Neural cell (in vitro differentiated cells): ENCODE measurements at regions not wholly inside any gene's neighbourhood (a gene's known extent, or its start where the extent isn't known, plus 50 kb on each side); places are given as distances from the start of the nearest gene placed in this dataset.

Experiments used
- H2AFZ ChIP-seq: fragments of 200-600, 300-800 bp; sonication (generic), shearing (Covaris generic); 2 replicates; pipeline ENCODE4 v1.6.0; 2014; ENCODE audit warnings: low read depth, mild to moderate bottlenecking, antibody characterized with exemption, low read length, moderate library complexity
- H3F3A ChIP-seq: fragments of 200-600 bp; shearing (Covaris generic); 2 replicates; pipeline ENCODE4 v1.6.1; 2016; ENCODE audit warnings: mild to moderate bottlenecking, moderate library complexity, mixed read lengths, antibody characterized with exemption, low read length; ENCODE audit not compliant: insufficient read depth, poor library complexity, severe bottlenecking
- H3K27ac ChIP-seq: fragments of 200-600, 300-800 bp; sonication (generic), shearing (Covaris generic); 2 replicates; pipeline ENCODE4 v1.5.1; 2014; ENCODE audit warnings: mild to moderate bottlenecking, low read length, moderate library complexity
- H3K27me3 ChIP-seq: fragments of 300-800, 200-600 bp; sonication (generic), shearing (Covaris generic); 2 replicates; pipeline ENCODE4 v1.6.0; 2014; ENCODE audit warnings: mild to moderate bottlenecking, low read depth, low read length, moderate library complexity; ENCODE audit not compliant: insufficient read depth
- H3K36me3 ChIP-seq: fragments of 300-800, 200-600 bp; sonication (generic), shearing (Covaris generic); 2 replicates; pipeline ENCODE4 v1.5.1; 2014; ENCODE audit warnings: mild to moderate bottlenecking, antibody characterized with exemption, low read length, moderate library complexity; ENCODE audit not compliant: insufficient read depth
- H3K4me2 ChIP-seq: fragments of 300-800, 200-600 bp; sonication (generic), shearing (Covaris generic); 2 replicates; pipeline ENCODE4 v1.6.0; 2014; ENCODE audit warnings: mild to moderate bottlenecking, low read length
- H3K4me3 ChIP-seq: fragments of 300-800, 200-600 bp; sonication (generic), shearing (Covaris generic); 2 replicates; pipeline ENCODE4 v1.5.1; 2014; ENCODE audit warnings: mild to moderate bottlenecking, low read length, moderate library complexity
- H3K79me2 ChIP-seq: fragments of 200-600 bp; shearing (Covaris generic); replicated peaks from 2 replicates; pipeline ENCODE4 v1.6.0; 2014; ENCODE audit warnings: mild to moderate bottlenecking, low read length, moderate library complexity; ENCODE audit not compliant: insufficient read depth
- H3K9ac ChIP-seq: fragments of 300-800, 200-600 bp; sonication (generic), shearing (Covaris generic); 2 replicates; pipeline ENCODE4 v1.6.1; 2016; ENCODE audit warnings: mild to moderate bottlenecking, low read length, mixed read lengths
- H3K9me2 ChIP-seq: fragments of 200-600 bp; shearing (Covaris generic); 2 replicates; pipeline ENCODE4 v1.6.1; 2016; ENCODE audit warnings: mild to moderate bottlenecking, low read length, mixed read lengths; ENCODE audit not compliant: insufficient read depth
- H3K9me3 ChIP-seq: fragments of 200-600, 300-800 bp; sonication (generic), shearing (Covaris generic); 2 replicates; pipeline ENCODE4 v1.6.1; 2016; ENCODE audit warnings: mild to moderate bottlenecking, mixed run types, low read length, moderate library complexity, mixed read lengths
- H4K20me1 ChIP-seq: fragments of 200-600 bp; shearing (Covaris generic); 2 replicates; pipeline ENCODE4 v1.6.1; 2016; ENCODE audit warnings: mild to moderate bottlenecking, mixed run types; ENCODE audit not compliant: insufficient read depth
- CTCF ChIP-seq: fragments of 450-650 bp; IDR thresholded peaks from 2 replicates; pipeline ENCODE4 v1.5.1; 2014; ENCODE audit warnings: antibody characterized with exemption, mild to moderate bottlenecking, moderate library complexity; ENCODE audit not compliant: poor library complexity, severe bottlenecking
- EP300 ChIP-seq: fragments of 450-650 bp; conservative IDR thresholded peaks from 2 replicates; pipeline ENCODE4 v1.6.1; 2014; ENCODE audit warnings: antibody characterized with exemption, mild to moderate bottlenecking, moderate library complexity; ENCODE audit not compliant: poor library complexity, severe bottlenecking
- EZH2 ChIP-seq: fragments of 200-600, 300-800 bp; shearing (Covaris generic), sonication (generic); IDR thresholded peaks from 2 replicates; pipeline ENCODE4 v1.6.1; 2014; ENCODE audit warnings: antibody characterized with exemption, low read length, borderline replicate concordance, mild to moderate bottlenecking; ENCODE audit not compliant: insufficient read depth, poor library complexity, severe bottlenecking
- MXI1 ChIP-seq: fragments of 450-650 bp; conservative IDR thresholded peaks from 2 replicates; pipeline ENCODE4 v1.6.1; 2014; ENCODE audit warnings: antibody characterized with exemption, mild to moderate bottlenecking; ENCODE audit not compliant: poor library complexity, severe bottlenecking
- POLR2AphosphoS5 ChIP-seq: IDR thresholded peaks from 2 replicates; pipeline ENCODE4 v1.6.1; 2012
- RAD21 ChIP-seq: fragments of 450-650 bp; conservative IDR thresholded peaks from 2 replicates; pipeline ENCODE4 v1.6.1; 2014; ENCODE audit warnings: antibody characterized with exemption, mild to moderate bottlenecking, moderate library complexity
- REST ChIP-seq: IDR thresholded peaks from 2 replicates; pipeline ENCODE4 v1.6.1; 2012; ENCODE audit warnings: borderline replicate concordance
- SMC3 ChIP-seq: fragments of 450-650 bp; conservative IDR thresholded peaks from 2 replicates; pipeline ENCODE4 v1.6.1; 2014; ENCODE audit warnings: antibody characterized with exemption, mild to moderate bottlenecking, moderate library complexity; ENCODE audit not compliant: poor library complexity
- TAF1 ChIP-seq: IDR thresholded peaks from 2 replicates; pipeline ENCODE4 v1.6.1; 2012; ENCODE audit warnings: low read depth

GRCh38 chr6:56350628-56351260, 103.4 kb upstream of the COL21A1 start:
- no peaks in the 10 kb centered on the region for H4K20me1 ChIP-seq
- no peak for TF ChIP-seq EZH2
- TF ChIP-seq SMC3, result no peak
- no peak for TF ChIP-seq TAF1
- TF ChIP-seq CTCF, result no peak
- no peak for TF ChIP-seq EP300
- TF ChIP-seq POLR2AphosphoS5, result no peak
- no peak for TF ChIP-seq MXI1
- TF ChIP-seq REST, result no peak
- no peak for TF ChIP-seq RAD21
- no peaks in the 10 kb centered on the region for H3K27me3 ChIP-seq
- H3K36me3 ChIP-seq, result no peaks in the 10 kb centered on the region
- H3K4me2 ChIP-seq, result no peak overlapping the region
- no peak overlapping the region for H3K4me3 ChIP-seq
- no peaks in the 10 kb centered on the region for H3K9me2 ChIP-seq
- no peak overlapping the region for H2AFZ ChIP-seq
- no peaks in the 10 kb centered on the region for H3K79me2 ChIP-seq
- no peak overlapping the region for H3K27ac ChIP-seq
- H3K9me3 ChIP-seq, result no peaks in the 10 kb centered on the region
- no peak overlapping the region for H3K9ac ChIP-seq
- no peaks in the 10 kb centered on the region for H3F3A ChIP-seq

DNA sequence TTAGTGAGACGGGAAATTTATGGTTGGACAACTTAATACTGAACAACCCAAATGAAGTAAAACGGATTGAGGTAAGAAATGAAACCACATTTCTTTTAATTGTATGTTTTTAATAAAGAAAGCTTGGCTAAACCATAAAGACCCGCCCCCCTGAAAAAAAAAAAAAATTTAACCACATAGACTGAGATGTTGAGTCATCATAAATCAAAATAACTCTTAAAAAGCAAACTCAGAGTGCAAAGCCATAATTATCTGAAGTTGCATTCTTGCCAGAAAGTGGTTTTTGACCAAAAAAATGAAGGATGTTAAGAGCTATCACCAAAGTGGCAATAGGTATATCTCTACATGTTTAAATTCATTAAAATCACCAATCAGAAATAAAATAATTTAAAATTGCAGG, 101.8 kb upstream of the COL21A1 start:
- H3F3A ChIP-seq, result no peaks in the 10 kb centered on the region
- H3K4me3 ChIP-seq, result no peak overlapping the region
- no peak overlapping the region for H3K9ac ChIP-seq
- H3K9me2 ChIP-seq, result no peaks in the 10 kb centered on the region
- no peaks in the 10 kb centered on the region for H3K9me3 ChIP-seq
- no peak overlapping the region for H3K4me2 ChIP-seq
- H2AFZ ChIP-seq, result no peak overlapping the region
- no peaks in the 10 kb centered on the region for H4K20me1 ChIP-seq
- H3K27ac ChIP-seq, result no peak overlapping the region
- no peaks in the 10 kb centered on the region for H3K36me3 ChIP-seq
- H3K27me3 ChIP-seq, result no peaks in the 10 kb centered on the region
- H3K79me2 ChIP-seq, result no peaks in the 10 kb centered on the region
- TF ChIP-seq POLR2AphosphoS5, result no peak
- no peak for TF ChIP-seq TAF1
- no peak for TF ChIP-seq RAD21
